SU-DHL-6 (cell line): ENCODE measurements at regions not wholly inside any gene's neighbourhood (a gene's known extent, or its start where the extent isn't known, plus 50 kb on each side); places are given as distances from the start of the nearest gene placed in this dataset.

Source experiments
- H2AFZ ChIP-seq: fragments of 200-600 bp; sonication (generic); 2 replicates; pipeline ENCODE4 v1.6.1; 2014; ENCODE audit warnings: low read depth, mild to moderate bottlenecking, moderate library complexity, mixed read lengths, antibody characterized with exemption, low read length; ENCODE audit not compliant: severe bottlenecking
- H3F3A ChIP-seq: fragments of 200-600 bp; shearing (Covaris generic); 2 replicates; pipeline ENCODE4 v1.6.0; 2016; ENCODE audit warnings: antibody characterized with exemption, mild to moderate bottlenecking; ENCODE audit not compliant: insufficient read depth
- H3K27ac ChIP-seq: fragments of 200-600 bp; sonication (generic); 2 replicates; pipeline ENCODE4 v1.5.1; 2016; ENCODE audit warnings: low read depth, mild to moderate bottlenecking, low read length, moderate library complexity, mixed read lengths
- H3K27me3 ChIP-seq: fragments of 200-600 bp; sonication (generic), shearing (Covaris generic); 2 replicates; pipeline ENCODE4 v1.6.0; 2014; ENCODE audit warnings: mild to moderate bottlenecking, low read length
- H3K36me3 ChIP-seq: fragments of 200-600 bp; sonication (generic); 2 replicates; pipeline ENCODE4 v1.6.1; 2014; ENCODE audit warnings: mild to moderate bottlenecking, low read length, mixed read lengths
- H3K4me2 ChIP-seq: fragments of 300-600, 200-600 bp; shearing (Covaris generic), sonication (generic); 2 replicates; pipeline ENCODE4 v1.6.0; 2014; ENCODE audit warnings: low read length, low read depth, mild to moderate bottlenecking; ENCODE audit not compliant: poor library complexity, severe bottlenecking
- H3K4me3 ChIP-seq: fragments of 200-600 bp; sonication (generic); 2 replicates; pipeline ENCODE4 v1.5.1; 2014; ENCODE audit warnings: antibody characterized with exemption, low read length, mild to moderate bottlenecking, mixed read lengths; ENCODE audit not compliant: insufficient read depth, poor library complexity, severe bottlenecking
- H3K79me2 ChIP-seq: fragments of 200-600 bp; sonication (generic); 2 replicates; pipeline ENCODE4 v1.6.1; 2014; ENCODE audit warnings: mild to moderate bottlenecking, low read length, moderate library complexity; ENCODE audit not compliant: insufficient read depth
- H3K9ac ChIP-seq: fragments of 200-600 bp; sonication (generic); 2 replicates; pipeline ENCODE4 v1.7.0; 2014; ENCODE audit warnings: mild to moderate bottlenecking, low read length
- H3K9me2 ChIP-seq: fragments of 200-600 bp; sonication (generic); replicated peaks from 2 replicates; pipeline ENCODE4 v1.6.1; 2014; ENCODE audit warnings: low read length; ENCODE audit not compliant: insufficient read depth
- H3K9me3 ChIP-seq: fragments of 200-600 bp; sonication (generic); 2 replicates; pipeline ENCODE4 v1.6.1; 2014; ENCODE audit warnings: low read length, mixed read lengths; ENCODE audit not compliant: insufficient read depth
- H4K20me1 ChIP-seq: fragments of 200-600 bp; sonication (generic); 2 replicates; pipeline ENCODE4 v1.6.1; 2014; ENCODE audit warnings: low read depth, mild to moderate bottlenecking, antibody characterized with exemption, low read length, moderate library complexity, mixed read lengths
- EZH2phosphoT487 ChIP-seq: fragments of 200-600 bp; sonication (generic), shearing (Covaris generic); conservative IDR thresholded peaks from 2 replicates; pipeline ENCODE4 v1.6.1; 2018; ENCODE audit warnings: mild to moderate bottlenecking, antibody characterized with exemption, low read length, moderate library complexity, mixed read lengths
- TF ChIP-seq, protein P1 (sequence below): fragments of 200-600 bp; sonication (generic); IDR thresholded peaks from one replicate; pipeline ENCODE4 v1.5.1; 2017; ENCODE audit warnings: antibody characterized with exemption, mild to moderate bottlenecking, low read length, moderate library complexity; ENCODE audit not compliant: insufficient read depth, poor library complexity, severe bottlenecking

DNA sequence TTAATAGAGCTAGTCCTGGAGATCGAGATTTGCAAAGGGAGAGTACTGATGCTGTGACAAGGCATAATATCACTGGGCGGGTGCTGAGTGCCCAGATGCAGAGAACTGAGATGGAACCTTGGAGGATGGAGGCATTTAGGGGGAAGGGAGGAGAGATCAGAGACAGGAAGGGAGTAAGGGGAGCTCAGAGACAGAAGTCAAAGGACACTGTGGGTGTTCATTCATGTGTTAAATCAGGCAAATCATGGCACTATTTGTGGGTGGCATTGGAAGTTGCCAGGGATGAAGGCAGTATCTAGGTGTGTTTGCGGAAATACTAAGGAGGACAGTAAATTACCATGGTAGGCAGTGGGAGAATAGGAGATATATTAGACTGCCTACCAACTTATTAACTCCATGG, 135.0 kb downstream of the RBM46 start:
- H3K9ac ChIP-seq = no peak overlapping the region
- H3K79me2 ChIP-seq = no peaks in the 10 kb centered on the region
- H3K27me3 ChIP-seq = no peaks in the 10 kb centered on the region
- no peak overlapping the region for H2AFZ ChIP-seq
- H3K4me3 ChIP-seq = no peak overlapping the region
- no peaks in the 10 kb centered on the region for H4K20me1 ChIP-seq
- no peak overlapping the region for H3K4me2 ChIP-seq
- no peaks in the 10 kb centered on the region for H3F3A ChIP-seq
- H3K36me3 ChIP-seq = no peaks in the 10 kb centered on the region
- TF ChIP-seq, protein P1, sequence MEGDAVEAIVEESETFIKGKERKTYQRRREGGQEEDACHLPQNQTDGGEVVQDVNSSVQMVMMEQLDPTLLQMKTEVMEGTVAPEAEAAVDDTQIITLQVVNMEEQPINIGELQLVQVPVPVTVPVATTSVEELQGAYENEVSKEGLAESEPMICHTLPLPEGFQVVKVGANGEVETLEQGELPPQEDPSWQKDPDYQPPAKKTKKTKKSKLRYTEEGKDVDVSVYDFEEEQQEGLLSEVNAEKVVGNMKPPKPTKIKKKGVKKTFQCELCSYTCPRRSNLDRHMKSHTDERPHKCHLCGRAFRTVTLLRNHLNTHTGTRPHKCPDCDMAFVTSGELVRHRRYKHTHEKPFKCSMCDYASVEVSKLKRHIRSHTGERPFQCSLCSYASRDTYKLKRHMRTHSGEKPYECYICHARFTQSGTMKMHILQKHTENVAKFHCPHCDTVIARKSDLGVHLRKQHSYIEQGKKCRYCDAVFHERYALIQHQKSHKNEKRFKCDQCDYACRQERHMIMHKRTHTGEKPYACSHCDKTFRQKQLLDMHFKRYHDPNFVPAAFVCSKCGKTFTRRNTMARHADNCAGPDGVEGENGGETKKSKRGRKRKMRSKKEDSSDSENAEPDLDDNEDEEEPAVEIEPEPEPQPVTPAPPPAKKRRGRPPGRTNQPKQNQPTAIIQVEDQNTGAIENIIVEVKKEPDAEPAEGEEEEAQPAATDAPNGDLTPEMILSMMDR = no peak
- TF ChIP-seq EZH2phosphoT487 = no peak
- H3K27ac ChIP-seq = no peak overlapping the region
- no peaks in the 10 kb centered on the region for H3K9me2 ChIP-seq
- no peaks in the 10 kb centered on the region for H3K9me3 ChIP-seq

DNA sequence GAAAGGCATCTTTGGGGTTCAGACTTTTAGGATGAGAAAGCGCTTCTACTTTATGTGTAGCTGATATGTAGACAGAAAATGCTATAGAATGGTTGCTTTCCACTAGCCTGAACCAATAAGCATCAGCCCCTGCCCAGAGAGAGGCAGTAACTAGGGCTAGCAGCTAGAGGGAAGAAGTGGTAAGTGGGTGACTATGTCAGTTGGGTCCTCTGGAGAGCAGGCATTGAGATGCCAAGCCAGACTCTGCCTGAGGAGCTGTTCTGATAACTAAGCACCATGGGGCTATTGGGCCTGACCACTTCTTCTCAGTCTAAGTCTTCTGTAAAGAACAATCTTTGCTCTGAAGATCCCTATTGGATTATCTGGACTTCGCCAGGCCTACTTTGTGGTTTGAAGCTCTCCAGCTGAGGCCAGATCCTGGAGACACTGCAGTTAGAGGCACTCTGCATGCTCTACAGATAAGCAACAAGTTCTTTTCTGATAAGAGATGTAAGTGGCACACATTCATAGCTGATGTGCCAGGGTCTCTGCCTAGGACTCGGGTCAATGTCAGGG, 146.1 kb downstream of the RBM46 start:
- Histone ChIP-seq H3K79me2 (no peaks in the 10 kb centered on the region), H3K9me2 (no peaks in the 10 kb centered on the region), H3K9ac (no peak overlapping the region), H4K20me1 (no peaks in the 10 kb centered on the region), H3K27me3 (no peaks in the 10 kb centered on the region), H3K9me3 (no peaks in the 10 kb centered on the region), H3K36me3 (no peaks in the 10 kb centered on the region), H2AFZ (no peak overlapping the region), H3F3A (no peaks in the 10 kb centered on the region), H3K4me2 (no peak overlapping the region), H3K4me3 (no peak overlapping the region), H3K27ac (no peak overlapping the region)
- no peak for TF ChIP-seq EZH2phosphoT487
- TF ChIP-seq, protein P1 = no peak

DNA sequence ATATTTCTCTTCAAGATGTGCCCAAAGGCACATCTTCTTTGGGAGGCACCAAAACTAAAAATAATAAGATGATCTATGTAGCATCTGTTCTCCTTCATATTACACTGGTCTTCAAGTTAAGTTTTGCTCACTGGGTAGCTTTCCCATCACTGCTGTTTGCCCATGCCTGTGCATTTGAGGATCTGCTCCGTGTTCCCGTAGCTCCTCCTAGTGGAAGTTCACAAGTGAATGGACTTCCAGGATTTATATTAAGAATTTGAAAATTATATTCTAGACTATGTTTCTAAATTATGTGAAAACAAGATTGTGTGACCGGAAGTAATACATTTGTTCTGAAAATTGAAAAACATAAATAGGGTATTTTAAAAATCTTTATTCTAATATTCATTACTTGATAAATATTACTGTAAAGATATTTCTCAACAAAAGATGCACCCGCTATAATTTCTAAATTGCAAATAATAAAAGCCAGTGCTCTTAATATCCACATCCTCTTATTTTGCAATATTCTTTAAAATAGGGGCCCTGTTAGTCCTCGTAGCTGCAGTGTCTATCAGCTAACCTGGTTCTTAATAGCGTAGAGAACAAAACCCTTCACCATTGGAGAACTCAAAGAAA, 147.7 kb downstream of the RBM46 start:
- H2AFZ ChIP-seq = no peak overlapping the region
- H4K20me1 ChIP-seq = no peaks in the 10 kb centered on the region
- no peak overlapping the region for H3K27ac ChIP-seq
- H3K9ac ChIP-seq = no peak overlapping the region
- no peak overlapping the region for H3K4me3 ChIP-seq
- H3K4me2 ChIP-seq = no peak overlapping the region
- H3K36me3 ChIP-seq = no peaks in the 10 kb centered on the region
- no peaks in the 10 kb centered on the region for H3K27me3 ChIP-seq
- H3K79me2 ChIP-seq = no peaks in the 10 kb centered on the region
- no peak for TF ChIP-seq EZH2phosphoT487
- no peaks in the 10 kb centered on the region for H3F3A ChIP-seq
- H3K9me2 ChIP-seq = no peaks in the 10 kb centered on the region
- no peaks in the 10 kb centered on the region for H3K9me3 ChIP-seq

DNA sequence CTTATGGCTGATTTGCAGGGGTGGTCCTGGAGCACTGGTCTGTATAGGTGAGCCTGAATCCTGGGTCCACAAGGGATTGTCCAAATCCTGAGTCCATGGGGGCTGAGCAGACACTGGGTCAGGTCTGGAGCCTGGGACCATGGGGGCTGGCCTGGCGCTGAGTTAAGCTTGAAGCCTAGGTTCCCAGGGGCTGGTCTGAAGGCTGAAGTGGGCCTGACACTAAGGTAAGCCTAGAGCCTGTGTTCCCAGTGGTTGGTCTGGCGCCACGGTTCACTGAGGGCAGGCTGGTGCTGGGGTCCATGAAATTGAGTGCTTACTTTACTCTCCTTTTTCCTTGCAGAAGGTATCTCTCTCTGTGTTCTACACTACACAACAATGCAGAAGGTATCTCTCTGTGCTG, 155.8 kb downstream of the RBM46 start:
- no peak overlapping the region for H2AFZ ChIP-seq
- H3K9me3 ChIP-seq = no peaks in the 10 kb centered on the region
- H3K4me2 ChIP-seq = no peak overlapping the region
- no peak overlapping the region for H3K4me3 ChIP-seq
- no peaks in the 10 kb centered on the region for H3F3A ChIP-seq
- no peak overlapping the region for H3K27ac ChIP-seq
- no peaks in the 10 kb centered on the region for H3K27me3 ChIP-seq
- no peak overlapping the region for H3K9ac ChIP-seq
- TF ChIP-seq, protein P1 = no peak
- TF ChIP-seq EZH2phosphoT487 = no peak
- no peaks in the 10 kb centered on the region for H3K36me3 ChIP-seq
- H3K79me2 ChIP-seq = no peaks in the 10 kb centered on the region
- H3K9me2 ChIP-seq = no peaks in the 10 kb centered on the region
- H4K20me1 ChIP-seq = no peaks in the 10 kb centered on the region
